Activated B cell treated with CpG ODN at 0.5 μM for 24 hours (primary cell): ENCODE measurements at regions not wholly inside any gene's neighbourhood (a gene's known extent, or its start where the extent isn't known, plus 50 kb on each side); places are given as distances from the start of the nearest gene placed in this dataset.

Experiments
- ATAC-seq: fragments of 200-7000 bp; cut with Tn5 transposase; one replicate; pipeline ENCODE4 v1.10.0; 2021; ENCODE audit warnings: low read depth, mild to moderate bottlenecking, moderate library complexity
- CTCF ChIA-PET: fragments of 350-600 bp; sonication (Branson Sonifier 250); formaldehyde crosslinking; loops from one replicate; lab custom pipeline; 2021; ENCODE audit warnings: antibody characterized with exemption; lab: Charles Lee
- POLR2A ChIA-PET: fragments of 350-600 bp; sonication (Branson Sonifier 250); formaldehyde crosslinking; loops from one replicate; lab custom pipeline; 2021; ENCODE audit warnings: antibody characterized with exemption; lab: Charles Lee
- DNase-seq: peaks from one replicate; pipeline ENCODE4 v3.0.0; 2022
- H3K27ac Mint-ChIP-seq: one replicate; pipeline ENCODE4 v1.8.0; 2020; ENCODE audit warnings: mixed read lengths
- H3K27me3 Mint-ChIP-seq: one replicate; pipeline ENCODE4 v1.8.0; 2021; ENCODE audit warnings: mixed read lengths
- H3K36me3 Mint-ChIP-seq: one replicate; pipeline ENCODE4 v1.8.0; 2021; ENCODE audit warnings: low read depth, mixed read lengths
- H3K4me1 Mint-ChIP-seq: one replicate; pipeline ENCODE4 v1.8.0; 2021; ENCODE audit warnings: mixed read lengths
- H3K4me3 Mint-ChIP-seq: one replicate; pipeline ENCODE4 v1.8.0; 2020; ENCODE audit warnings: mild to moderate bottlenecking, mixed read lengths
- H3K9me3 Mint-ChIP-seq: one replicate; pipeline ENCODE4 v1.8.0; 2020; ENCODE audit warnings: mixed read lengths
- CTCF ChIP-seq: fragments of 200-600 bp; IDR thresholded peaks from one replicate; pipeline ENCODE4 v1.8.0; 2022; ENCODE audit warnings: antibody characterized with exemption, mild to moderate bottlenecking
- intact Hi-C: fragments of 100-400 bp; cut with micrococcal nuclease; formaldehyde crosslinking; loops from one replicate; pipeline ENCODE4 v1.15.1; 2024

DNA sequence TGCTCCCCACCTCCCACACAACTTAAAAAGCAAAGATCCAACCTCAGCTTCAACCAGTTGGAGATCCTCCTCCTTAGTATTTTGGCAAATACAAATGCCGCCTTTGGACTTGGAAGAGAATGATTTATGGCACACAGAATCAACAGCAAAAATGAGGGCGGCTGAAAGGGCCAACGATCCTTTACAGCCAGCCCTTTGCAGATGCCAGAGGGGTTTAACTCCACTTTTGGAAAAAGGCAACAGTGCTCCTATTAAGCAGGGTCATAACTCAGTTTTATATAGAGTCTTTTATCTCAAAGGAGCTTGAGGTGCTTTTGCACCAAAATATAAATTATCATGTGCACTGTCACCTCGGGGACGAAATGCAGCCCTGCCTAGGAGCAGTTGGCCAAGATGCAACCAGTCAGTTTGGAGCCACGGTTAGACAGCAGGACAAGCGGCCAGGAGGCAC lies 56.7 kb upstream of the JCAD start:
- ATAC-seq = no peak
- CTCF ChIA-PET = no interaction called here
- no peaks in the 10 kb centered on the region for H3K27me3 Mint-ChIP-seq
- no peak for TF ChIP-seq CTCF
- H3K4me3 Mint-ChIP-seq = no peak overlapping the region
- POLR2A ChIA-PET = no interaction called here
- H3K9me3 Mint-ChIP-seq = no peaks in the 10 kb centered on the region
- intact Hi-C loops = no loop called here
- H3K36me3 Mint-ChIP-seq = no peaks in the 10 kb centered on the region
- H3K27ac Mint-ChIP-seq = no peak overlapping the region
- DNase-seq = no peak
- no peaks in the 10 kb centered on the region for H3K4me1 Mint-ChIP-seq

GRCh38 chr10:30115626-30115940 lies 56.2 kb upstream of the JCAD start:
- H3K9me3 Mint-ChIP-seq = no peaks in the 10 kb centered on the region
- CTCF ChIA-PET = no interaction called here
- no peaks in the 10 kb centered on the region for H3K27me3 Mint-ChIP-seq
- POLR2A ChIA-PET = no interaction called here
- no peak overlapping the region for H3K27ac Mint-ChIP-seq
- intact Hi-C loops = no loop called here
- no peaks in the 10 kb centered on the region for H3K4me1 Mint-ChIP-seq
- no peak for TF ChIP-seq CTCF
- H3K36me3 Mint-ChIP-seq = no peaks in the 10 kb centered on the region
- DNase-seq = no peak
- no peak for ATAC-seq
- H3K4me3 Mint-ChIP-seq = no peak overlapping the region

DNA sequence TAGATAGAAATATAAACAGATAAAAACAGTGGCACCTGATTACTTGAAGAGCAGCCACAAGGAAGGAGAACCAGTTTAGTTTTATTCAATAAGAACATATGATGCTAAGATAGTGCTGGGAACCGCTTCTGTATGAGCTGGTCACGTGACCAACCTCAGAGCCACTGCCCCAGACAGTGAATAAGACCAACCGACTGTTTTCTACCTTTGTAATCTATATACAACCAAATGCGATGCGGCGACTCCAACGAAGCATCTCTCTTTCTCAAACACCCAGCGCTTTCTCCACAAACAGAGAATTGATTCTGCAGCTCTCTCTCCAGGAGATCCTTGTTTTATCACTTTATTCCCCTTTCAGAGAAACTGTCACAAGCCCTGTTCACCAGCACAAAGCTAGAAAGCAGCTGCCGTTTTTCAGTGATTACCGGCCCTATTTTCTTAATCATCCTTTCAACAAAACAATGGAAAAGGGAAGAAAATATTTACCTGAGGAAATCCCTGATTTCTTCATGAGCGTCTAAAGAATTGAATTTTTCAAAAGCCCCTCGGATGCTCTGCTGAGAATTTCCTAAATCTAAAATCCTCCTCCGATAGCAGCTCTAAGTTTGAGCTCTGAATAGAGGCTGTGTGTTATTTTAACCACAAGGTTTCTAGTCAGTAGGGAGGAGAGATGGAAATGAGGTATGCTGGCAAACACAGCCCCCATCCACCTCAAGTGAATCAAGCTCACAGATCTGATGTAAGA lies 55.7 kb upstream of the JCAD start:
- no peak for TF ChIP-seq CTCF
- Mint-ChIP-seq H3K4me3 (no peak overlapping the region), H3K27me3 (no peaks in the 10 kb centered on the region), H3K36me3 (no peaks in the 10 kb centered on the region), H3K27ac (no peak overlapping the region), H3K4me1 (no peaks in the 10 kb centered on the region), H3K9me3 (no peaks in the 10 kb centered on the region)
- DNase-seq (no peak), ATAC-seq (no peak)
- ChIA-PET POLR2A (no interaction called here), CTCF (no interaction called here)
- intact Hi-C loops = no loop called here

GRCh38 chr10:30114401-30114800 lies 55.0 kb upstream of the JCAD start:
- no peak for DNase-seq
- no peaks in the 10 kb centered on the region for H3K27me3 Mint-ChIP-seq
- no peaks in the 10 kb centered on the region for H3K9me3 Mint-ChIP-seq
- intact Hi-C loops = no loop called here
- no peak for TF ChIP-seq CTCF
- H3K4me1 Mint-ChIP-seq = no peaks in the 10 kb centered on the region
- H3K4me3 Mint-ChIP-seq = no peak overlapping the region
- CTCF ChIA-PET = no interaction called here
- no peak overlapping the region for H3K27ac Mint-ChIP-seq
- no peak for ATAC-seq
- POLR2A ChIA-PET = no interaction called here
- no peaks in the 10 kb centered on the region for H3K36me3 Mint-ChIP-seq

DNA sequence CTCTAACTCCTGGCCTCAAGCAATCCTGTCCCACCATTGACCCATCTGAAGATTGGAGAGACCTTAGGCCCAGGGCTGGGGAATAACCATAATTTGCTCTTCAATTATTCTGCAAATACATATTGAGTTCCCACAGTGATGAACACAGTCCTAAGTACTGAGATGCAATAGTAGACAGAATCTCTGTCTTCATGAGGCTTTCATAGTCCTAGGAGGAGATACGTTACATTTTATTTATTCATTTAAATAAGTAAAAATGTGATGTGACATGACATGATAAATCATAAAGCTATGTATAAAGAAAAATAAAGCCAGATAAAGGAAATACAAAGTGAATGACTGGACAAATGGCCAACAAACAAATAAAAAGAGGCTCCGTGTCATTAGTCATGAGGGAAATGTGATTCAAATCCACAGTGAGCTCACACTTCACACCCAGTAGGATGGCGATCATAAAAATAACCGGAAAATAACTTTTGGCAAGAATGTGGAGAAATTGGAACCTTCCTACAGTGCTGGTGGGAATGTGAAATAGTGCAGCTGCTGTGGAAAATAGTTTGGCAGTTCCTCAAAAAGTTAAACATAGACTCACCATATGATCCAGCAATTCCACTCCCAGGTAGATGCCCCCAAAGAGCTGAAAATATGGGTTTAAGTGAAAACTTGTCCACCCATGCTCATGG lies 52.1 kb upstream of the JCAD start:
- Mint-ChIP-seq H3K4me3 (no peak overlapping the region), H3K27me3 (peaks cover 2% of the 10 kb centered on the region), H3K27ac (no peak overlapping the region), H3K9me3 (no peaks in the 10 kb centered on the region), H3K4me1 (no peaks in the 10 kb centered on the region), H3K36me3 (no peaks in the 10 kb centered on the region)
- TF ChIP-seq CTCF = no peak
- ATAC-seq (no peak), DNase-seq (no peak)
- ChIA-PET POLR2A (no interaction called here), CTCF (no interaction called here)
- intact Hi-C loops = no loop called here
